Stimulated activated CD4-positive, alpha-beta T cell treated with anti-CD3 and anti-CD28 coated beads, TNF-alpha, amount 100 ng/mL, for 4 hours (primary cell): ENCODE measurements at regions not wholly inside any gene's neighbourhood (a gene's known extent, or its start where the extent isn't known, plus 50 kb on each side); places are given as distances from the start of the nearest gene placed in this dataset.

Source experiments
- DNase-seq, 3 experiments: peaks; one replicate each; pipeline ENCODE4 v3.0.0-alpha.2; 2020; ENCODE audit warnings: low read depth in 3 of 3

DNA sequence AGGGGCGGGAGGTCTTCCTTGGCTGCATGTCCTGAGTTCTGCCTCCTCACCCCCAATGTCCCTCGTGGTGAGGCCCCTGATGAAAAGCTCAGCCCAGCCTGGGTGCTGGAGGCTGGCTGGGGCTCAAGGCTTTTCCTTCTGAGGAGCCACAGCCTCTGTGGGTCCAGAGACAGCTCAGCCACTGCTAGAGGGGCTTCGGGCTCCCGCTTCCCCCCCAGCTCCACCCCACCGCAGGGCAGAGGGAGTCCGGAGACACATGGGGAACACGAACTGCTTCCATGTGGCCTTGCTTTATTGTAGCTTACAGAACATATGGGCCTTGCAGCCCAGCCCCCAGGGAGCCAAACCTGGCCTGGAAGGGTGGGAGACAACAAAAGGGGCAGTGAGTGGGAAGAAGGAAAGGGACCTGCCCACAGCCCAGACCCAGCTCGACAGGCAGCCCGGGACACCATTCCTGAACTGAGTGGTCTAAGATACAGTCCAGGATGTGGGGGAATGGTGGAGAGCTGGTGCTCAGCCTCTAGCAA lies 89.9 kb upstream of the NKX1-1 start:
- DNase-seq = no peak

DNA sequence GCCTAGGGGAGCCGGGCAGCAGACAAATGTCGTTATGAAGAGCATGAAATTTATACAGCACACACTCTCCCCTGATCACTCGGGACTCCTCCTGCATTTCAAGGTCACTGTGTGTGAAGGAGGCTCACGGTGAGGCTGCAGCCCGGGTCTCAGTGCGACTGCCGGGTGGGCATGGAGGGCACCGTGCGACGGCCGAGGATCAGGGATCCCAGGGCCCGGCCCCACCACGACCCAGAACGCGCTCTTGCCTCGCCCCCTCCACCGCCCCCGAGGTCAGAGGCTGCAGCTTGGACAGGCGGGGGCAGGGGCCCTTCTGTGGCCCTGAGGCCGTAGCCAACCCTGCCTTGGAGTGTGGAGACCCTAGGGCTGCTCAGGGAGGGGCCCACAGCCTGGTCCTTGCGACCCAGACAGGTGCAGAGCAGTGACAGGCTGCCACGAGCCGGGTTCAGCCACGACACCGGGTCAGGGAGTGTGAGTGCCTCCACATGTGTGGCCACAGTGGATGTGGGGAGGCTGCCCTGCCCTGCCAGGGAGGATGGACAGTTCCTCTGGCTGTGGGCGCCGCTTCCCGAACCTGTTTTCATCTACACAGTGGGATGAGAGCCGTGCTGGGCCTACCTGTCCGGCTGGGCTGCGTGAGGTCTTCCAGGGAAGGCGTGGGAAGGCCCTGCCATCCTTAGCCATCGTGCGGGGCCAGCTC lies 89.3 kb upstream of the NKX1-1 start:
- DNase-seq = no peak

DNA sequence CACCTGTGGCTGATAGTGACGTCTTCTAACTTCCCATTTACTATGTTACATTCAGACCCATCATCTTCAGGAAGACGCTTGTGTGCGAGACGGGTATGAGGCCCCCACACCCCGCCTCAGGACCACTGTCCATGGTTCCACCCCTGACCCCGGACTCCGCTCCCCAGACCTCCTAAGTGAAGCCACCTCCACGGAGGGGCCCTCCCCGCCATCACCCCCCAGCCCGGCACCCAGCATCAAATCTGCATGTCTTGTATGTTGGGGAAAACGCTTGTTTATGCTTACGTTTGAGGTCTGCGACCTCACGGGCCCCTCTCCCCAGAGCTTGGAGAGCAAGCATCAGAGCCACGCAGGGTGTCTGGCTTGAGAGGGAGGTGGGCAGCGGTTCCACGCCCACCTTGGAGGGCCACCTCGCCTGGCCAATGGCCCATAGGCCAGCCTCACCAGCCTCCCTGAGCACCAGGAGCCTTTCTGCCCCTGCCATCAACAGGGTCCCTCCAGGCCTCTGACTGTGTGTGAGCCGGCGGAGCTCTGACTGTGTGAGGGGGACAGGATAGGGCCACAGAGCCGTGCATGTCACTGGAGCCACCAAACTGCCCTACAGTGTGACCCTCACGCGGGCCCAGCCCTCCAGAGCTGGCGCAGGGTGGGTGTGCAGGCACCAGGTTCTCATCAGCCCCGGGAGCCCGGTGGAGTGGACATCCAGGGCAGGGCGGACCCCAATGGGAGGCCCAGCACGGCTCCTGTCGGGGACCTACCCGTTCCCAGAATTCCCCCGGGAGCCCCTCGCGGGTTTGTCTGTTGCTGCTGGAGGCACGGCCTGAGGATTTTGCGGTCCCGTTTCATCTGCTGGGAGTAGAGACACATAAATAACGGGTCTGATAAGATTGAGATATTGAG lies 88.4 kb upstream of the NKX1-1 start:
- no peak for DNase-seq

DNA sequence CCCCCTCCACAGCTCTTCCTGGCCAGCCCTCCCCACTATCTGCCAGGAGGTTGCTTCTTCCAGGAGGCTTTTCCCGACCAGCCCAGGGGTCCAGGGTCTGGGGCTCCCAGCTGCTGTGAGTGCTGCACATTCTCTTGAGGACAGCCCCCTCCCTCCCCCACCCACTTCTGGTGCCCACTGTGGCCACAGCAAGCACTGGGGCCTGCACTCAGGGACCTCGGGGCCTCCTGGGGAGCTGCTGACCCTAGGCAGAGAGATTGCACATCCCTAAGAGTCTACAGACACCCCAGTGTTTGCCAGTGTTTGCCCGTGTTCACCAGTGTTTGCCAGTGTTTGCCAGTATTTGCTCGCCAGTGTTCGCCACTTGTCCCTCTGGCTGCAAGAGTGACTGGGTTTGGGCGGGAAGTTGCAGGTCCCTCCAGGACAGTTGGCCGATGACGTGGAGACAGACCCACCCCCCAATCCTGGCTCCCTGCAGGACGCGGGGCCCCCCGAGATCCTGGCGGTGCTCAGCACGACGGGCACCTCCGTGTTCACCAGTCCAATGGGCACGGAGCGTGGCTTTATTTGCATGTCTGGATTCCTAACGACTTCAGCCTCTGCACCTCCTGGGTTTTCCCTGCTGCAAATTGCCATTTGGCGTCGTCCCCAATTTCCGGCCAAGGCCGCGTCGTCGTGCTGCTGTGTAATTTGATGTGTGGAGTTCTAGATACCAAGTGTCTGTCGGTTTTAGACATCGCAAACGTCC lies 87.5 kb upstream of the NKX1-1 start:
- no peak for DNase-seq

DNA sequence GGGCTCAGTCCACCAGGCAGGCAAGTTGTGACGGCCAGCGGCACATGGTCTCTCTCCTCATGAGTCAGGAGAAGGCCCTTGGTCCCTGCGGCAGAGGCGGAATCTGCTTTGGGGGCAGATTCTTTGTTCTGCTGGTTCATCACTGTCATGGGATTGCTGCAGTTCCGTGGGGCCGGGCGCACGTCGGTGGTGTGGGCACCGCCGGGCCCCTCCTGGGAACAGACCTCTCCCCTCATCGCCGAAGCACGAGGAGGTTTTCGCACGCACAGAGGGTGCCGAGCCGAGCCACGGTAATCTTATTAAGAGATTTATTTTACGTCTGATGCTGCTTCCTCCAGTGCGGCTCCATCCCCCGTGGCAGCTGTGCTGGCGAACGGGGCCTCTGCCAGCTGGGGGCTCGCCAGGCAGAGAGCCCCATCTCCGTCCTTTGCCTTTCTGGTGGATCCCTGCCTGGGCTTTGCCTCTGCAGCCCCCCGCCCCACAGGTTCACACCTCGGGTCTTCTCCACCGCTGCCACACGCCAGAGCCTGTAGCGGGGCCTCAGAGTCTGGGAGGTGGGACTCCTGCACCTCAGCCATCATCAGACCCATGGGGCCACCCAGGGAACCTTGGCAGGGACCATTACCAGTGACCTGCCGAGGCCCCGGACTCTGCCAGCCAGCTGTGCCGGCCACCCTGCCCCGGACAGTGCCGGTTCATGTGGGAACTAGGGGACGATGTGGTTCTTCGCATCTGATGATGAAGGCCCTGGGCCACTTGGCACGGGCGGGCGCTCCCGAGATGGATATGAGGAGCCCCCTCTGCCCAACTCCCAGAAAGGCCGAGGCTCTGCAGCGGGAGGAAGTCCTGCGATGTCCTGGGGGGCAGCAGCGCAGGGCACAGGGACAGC lies 86.7 kb upstream of the NKX1-1 start:
- DNase-seq = no peak

DNA sequence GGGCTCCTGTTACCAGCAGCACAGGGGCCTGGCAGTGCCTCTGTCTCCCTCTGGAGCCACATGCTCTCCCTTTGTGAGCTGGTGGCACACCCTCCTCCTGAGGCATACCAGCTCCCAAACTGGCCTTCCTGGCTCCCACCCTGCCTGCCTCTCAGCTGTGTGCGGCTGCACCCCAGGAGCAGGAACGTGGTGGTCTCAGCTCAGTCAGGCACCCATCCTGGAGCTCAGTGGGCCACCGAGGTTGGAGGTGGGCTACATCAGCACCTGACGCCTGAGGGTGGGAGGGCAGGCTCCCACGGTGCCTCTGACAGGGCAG lies 85.9 kb upstream of the NKX1-1 start:
- no peak for DNase-seq

DNA sequence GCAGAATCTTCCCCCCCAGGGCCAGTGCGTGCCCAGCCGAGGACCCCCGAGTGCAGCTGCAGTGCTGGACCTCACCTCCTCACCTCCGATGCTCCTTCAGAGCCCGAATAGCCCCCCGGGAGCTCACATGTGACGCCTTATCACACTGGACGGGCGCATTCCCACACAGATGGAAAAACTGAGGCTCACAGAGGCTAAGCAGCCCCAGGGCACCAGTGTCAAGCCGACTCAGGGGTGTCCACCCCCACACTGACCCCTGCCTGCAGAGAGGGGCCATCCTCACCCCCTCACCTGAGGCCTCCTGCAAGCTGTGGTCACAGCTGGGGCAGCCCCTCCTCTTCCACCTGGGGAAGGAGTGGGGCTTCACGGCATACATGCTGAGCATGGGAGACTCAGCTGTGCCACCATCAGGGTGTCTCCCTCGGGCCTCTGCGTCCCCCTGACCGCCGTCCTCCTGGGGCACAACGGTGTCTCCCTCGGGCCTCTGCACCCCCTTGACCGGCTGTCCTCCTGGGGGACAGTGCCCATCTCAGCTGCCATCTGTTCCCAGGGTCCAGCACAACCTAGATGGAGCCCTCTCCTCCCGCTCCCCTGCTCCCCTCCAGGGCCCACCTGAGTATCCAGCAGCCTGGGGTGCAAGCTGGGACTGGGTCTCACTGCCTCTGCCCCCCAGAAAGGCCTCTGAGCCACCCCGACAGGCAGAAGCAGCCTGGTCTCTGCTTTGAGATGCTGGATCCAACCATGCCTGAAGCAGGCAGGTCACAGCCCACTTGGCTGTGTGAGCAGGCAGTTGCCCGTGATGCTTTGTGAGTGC lies 85.3 kb upstream of the NKX1-1 start:
- DNase-seq = no peak

DNA sequence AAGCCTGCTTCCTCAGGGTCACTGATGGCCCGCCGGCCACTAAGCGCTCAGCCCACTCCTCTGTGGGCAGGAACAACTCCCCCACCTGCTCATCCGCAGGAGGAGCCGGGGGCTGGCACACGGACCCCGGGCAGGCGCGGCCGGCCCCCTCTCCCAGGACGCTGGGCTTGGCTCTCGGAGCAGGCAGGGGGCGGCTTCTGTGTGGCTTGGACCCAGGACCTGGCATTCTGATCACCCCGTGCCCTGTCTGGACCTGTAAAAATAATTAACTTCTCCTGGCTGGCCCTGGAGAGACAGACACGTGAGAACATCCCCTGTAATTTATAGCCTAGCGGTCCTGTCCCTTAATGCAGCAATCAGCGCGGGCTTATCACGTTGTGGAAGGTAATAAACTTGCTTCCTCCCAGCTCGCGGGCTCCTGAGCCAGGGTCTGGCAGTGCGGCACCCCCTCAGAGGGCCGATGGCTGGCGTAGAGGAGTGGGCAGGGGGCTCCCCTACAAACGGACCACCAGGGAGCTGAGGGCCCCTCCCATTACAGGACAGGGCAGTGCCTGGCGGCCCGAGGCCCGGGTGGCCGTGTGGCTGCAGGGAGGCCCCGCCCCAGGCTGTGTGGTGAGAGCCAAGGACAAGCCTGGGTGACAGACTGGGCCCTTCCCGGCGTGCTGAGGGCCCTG lies 84.5 kb upstream of the NKX1-1 start:
- no peak for DNase-seq

DNA sequence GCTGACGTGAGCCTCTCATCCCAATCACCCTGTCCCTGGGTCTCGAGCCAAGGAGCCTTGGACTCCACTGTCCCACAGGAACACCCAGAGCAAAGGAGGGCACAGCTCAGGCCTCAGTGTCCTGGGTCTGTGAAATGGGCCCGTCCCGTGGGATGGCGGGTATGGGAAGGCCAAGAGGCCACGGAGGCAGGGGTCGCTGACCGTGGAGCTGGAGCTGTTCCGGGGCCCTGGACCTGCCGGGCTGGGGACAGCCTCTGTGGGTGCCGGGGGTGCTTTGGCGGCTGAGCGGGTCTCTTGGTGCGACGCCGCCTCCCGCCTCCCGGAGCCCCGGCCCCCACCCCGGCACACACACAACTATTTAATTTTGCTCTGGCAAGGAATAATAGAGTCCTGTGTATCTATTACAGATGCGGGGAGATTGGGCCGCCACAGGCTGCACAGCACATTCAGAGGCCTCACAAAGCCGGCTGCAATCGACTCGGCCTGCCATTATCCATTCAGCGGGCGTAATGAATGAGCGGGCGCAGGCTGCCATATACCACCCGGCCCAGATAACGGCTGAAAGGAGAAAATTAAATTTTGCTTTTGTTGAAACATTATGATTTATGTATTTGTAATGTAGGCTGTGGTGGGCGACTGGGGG lies 83.9 kb upstream of the NKX1-1 start:
- DNase-seq = no peak

DNA sequence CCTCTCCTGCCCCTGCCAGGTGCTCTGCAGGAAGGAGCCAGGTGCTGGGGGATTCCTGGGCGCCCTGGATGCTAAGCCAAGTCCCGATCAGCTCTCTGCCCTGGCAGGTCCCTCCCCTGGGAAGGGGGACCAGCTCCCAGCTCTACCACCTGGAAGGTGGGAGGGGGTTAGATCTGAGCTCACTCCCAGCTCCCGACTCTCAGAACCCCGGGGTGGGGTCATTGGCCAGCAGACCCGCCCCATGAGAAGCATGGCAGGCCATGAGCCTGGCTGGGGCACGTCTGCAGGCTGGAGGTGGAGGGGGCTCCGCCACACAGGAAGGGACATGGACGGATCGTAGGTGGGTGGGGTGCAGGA lies 83.4 kb upstream of the NKX1-1 start:
- no peak for DNase-seq

DNA sequence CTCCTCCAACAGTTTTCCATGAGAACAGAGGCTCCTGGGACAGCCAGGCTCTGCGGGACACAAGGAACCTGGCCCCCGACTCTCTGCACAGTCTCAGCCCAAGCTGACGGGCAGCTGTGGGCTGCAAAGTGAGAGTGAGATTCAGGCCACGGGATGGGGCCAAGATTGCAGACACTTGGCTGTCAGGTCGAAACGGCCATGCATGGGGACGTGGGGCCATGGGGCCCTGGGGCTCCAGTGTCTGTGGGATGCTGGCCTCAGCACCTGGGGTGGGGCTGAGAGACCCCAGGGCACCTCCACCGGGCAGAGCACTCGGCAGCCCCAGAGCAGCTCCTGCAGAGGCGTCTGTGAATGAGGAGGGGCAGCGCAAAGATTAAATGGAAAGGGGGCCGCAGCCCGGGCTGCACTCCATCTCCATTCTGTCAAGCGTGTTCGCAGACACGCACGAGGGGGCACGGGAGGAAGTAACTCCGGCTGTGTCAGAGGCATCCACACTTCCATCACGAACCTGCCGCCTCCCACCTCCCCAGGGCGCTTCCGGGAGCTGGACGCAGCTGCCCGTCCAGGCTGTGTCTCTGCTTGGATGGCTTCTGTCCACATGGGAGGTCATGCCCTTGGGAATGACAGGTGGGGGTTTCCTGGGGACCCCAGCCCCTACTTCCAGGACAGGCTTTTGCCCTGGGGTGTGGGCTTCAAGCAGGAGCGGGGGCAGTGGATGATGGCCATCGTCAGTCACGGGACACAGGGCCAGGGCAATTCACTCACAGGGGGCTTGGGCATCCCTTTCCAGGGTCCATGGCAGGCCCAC lies 82.8 kb upstream of the NKX1-1 start:
- no peak for DNase-seq

DNA sequence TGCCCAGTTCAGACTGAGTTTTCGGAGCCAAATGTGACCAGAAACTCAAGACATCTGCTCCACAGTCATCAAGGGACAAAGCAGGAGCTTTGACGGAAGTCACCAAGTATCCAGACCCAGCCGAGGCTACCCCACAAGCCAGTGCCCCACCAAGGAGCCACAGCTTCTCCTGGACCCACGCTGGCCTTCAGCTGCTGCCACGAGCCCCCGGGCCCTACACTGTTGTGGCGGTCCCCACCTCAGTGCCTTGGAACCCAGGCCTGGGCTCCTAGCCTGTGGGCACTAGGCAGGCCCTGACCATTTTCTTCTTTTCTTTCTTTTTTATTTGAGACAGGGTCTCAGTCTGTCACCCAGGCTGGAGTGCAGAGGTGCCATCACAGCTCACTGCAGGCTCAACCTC lies 82.1 kb upstream of the NKX1-1 start:
- no peak for DNase-seq

DNA sequence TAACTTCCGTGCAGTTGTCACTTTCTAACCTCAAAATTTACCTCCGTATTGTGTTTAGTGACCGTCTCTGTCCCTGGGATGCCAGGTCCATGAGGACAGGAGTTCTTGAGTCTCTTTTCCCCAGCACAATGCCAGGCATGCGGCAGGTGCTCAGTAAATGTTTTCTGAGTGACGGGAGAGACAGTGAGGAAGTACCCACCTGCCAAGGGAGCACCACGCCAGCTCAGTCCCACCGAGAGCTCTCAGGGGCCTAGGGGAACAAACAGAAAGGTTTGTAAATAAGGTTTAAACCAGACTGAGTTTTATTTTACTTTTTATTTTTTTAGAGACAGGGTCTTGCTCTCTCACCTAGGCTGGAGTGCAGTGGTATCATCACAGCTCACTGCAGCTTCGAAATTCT lies 81.5 kb upstream of the NKX1-1 start:
- no peak for DNase-seq

DNA sequence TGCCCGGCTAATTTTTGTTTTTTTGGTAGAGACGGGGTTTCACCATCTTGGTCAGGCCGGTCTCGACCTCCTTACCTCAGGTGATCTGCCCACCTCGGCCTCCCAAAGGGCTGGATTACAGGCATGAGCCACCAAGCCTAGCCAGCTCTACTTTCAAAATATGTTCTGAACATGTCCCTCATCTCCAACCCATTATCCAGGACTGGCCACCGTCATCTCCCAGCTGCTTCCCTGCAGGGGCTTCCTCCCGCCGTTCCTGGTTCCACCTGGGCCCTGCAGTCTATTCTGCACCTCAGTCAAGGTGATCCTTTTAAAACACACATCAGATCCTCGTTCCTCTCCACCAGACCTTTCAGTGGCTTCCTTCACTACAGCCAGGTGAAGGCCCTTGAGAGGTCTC lies 80.9 kb upstream of the NKX1-1 start:
- DNase-seq = no peak

DNA sequence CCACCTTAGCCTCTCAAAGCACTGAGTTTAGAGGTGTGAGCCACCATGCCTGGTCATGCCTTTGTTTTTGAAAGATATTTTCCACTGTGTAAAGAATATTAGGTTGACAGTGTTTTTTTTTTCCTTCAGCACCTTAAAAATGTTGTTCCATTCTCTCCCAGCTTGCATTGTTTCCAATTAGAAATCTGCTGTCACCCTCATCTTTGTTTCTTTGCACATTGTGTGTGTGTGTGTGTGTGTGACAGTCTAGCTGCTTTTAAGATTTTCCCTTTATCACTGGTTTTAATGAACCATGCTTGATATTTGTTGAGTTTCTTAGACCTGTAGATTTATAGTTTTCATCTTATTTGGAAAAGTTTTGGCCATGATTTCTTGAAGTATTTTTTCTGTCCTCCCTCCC lies 79.0 kb upstream of the NKX1-1 start:
- DNase-seq = no peak

DNA sequence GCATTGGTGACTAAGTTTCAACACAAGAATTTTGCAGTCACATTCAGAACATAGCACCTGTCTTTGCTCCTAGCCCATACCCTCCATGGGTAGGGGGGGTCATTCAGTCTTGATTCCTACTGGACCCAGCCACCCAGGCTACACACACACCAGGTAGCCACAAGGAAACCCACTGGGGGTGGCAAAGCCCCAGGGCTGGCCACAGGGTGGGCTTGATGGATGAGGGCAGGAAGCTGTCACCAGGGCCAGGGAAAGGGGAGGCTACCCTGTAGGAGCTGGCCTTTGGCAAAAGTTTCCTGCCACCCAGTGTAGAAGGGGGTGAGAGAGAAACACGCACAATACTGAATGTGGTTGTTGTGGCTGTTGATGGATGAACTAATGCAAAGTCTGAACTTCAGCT lies 74.5 kb upstream of the NKX1-1 start:
- no peak for DNase-seq

DNA sequence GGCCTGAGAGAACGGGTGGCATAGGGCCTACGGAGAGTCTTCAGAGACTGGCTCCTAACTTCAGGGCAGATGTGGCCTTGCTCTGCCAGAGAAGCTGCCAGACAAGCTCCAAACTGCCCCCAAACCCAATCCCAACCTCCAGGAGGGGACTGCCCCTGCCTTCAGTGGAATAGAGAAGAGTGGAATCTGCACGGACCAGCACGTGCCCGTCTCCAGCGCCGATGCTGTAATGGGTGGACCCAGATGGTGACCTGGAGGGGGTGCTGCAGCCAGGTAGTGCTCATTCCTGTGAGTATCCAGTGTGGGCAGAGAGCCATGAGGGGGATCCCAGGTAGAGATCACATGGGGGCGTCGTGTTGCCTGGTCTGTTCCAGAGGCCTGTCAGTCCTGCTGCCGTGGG lies 73.2 kb upstream of the NKX1-1 start:
- DNase-seq = no peak

DNA sequence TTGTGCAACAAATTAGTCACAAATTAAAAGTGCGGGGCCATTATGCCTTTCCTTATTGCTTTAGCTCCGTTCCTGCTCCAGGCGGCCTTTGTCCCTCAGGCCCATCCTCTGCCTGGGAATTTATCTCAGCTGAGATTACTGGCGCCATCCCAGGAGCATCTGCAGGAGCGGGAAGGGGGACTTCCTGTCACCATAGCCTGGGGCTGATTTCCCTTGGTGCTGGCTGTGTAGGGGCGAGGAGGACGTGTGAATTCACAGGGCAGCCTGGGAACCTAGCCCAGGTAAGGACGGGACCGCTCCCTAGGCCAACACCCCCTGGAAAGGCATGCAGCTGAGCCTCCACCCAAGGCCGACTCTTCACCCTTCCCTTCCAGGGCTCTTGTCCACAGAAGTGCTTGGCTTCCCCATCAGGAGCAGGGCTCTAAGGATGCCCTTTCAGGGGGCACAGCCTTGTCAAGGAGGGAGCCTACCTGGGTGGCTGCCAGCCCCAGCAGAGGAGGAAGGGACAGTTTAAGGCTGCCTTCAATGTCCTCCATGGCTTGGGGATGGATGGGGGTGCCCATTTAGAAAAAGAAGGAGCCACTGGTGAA lies 72.6 kb upstream of the NKX1-1 start:
- no peak for DNase-seq
